GM13976 (cell line): ENCODE measurements at regions not wholly inside any gene's neighbourhood (a gene's known extent, or its start where the extent isn't known, plus 50 kb on each side); places are given as distances from the start of the nearest gene placed in this dataset.
"Not testable (repeated sequence)": the region's sequence is repeated elsewhere in the genome, so short reads cannot be mapped to it uniquely, and the experiment has no call there.

Source experiments
- DNase-seq: peaks from one replicate; pipeline ENCODE4 v3.0.0; 2012; ENCODE audit warnings: low spot score
- CTCF ChIP-seq: IDR thresholded peaks from 2 replicates; pipeline ENCODE4 v1.5.1; 2012; ENCODE audit warnings: borderline replicate concordance, mild to moderate bottlenecking; ENCODE audit not compliant: insufficient read depth; ENCODE audit errors: extremely low read depth, missing control alignments, control extremely low read depth
- in situ Hi-C: fragments of 300-500 bp; cut with MboI; formaldehyde crosslinking; loops from one replicate; pipeline ENCODE4 v1.12.0; 2022; ENCODE audit warnings: low sequenced_read_pairs, mixed read lengths, inconsistent platforms; ENCODE audit not compliant: unreplicated experiment

GRCh38 chr1:194857413-194857812 is 1671.0 kb upstream of the B3GALT2 start:
- in situ Hi-C loops = no loop called here

GRCh38 chr1:194848846-194849245 is 1662.4 kb upstream of the B3GALT2 start:
- no peak for DNase-seq
- in situ Hi-C loops = no loop called here
- TF ChIP-seq CTCF = no peak

More at GRCh38 chr1:194857413-194857812, 1671.0 kb upstream of the B3GALT2 start:
- TF ChIP-seq CTCF = no peak
- no peak for DNase-seq

- in situ Hi-C loops = no loop called here
- DNase-seq = no peak
- TF ChIP-seq CTCF = no peak
These were observed 1660.1 kb upstream of the B3GALT2 start for GRCh38 chr1:194846488-194846887.

GRCh38 chr1:194843077-194843476 is 1656.7 kb upstream of the B3GALT2 start:
- DNase-seq = no peak
- TF ChIP-seq CTCF = no peak
- in situ Hi-C loops = no loop called here

- DNase-seq = no peak
- in situ Hi-C loops = no loop called here
- TF ChIP-seq CTCF = no peak
These were observed 1646.7 kb upstream of the B3GALT2 start for GRCh38 chr1:194833111-194833510.

- DNase-seq, in situ Hi-C loops: not testable (repeated sequence)
These were observed 1645.2 kb upstream of the B3GALT2 start for GRCh38 chr1:194831595-194831994.

- in situ Hi-C loops = no loop called here
- DNase-seq = no peak
- no peak for TF ChIP-seq CTCF
These were observed 1644.0 kb upstream of the B3GALT2 start for GRCh38 chr1:194830387-194830786.
